GM23248 (cell line): ENCODE measurements at regions not wholly inside any gene's neighbourhood (a gene's known extent, or its start where the extent isn't known, plus 50 kb on each side); places are given as distances from the start of the nearest gene placed in this dataset.
A peak's percentile ranks its signal among the peaks of the same experiment; 100 is the strongest.

Experiments
- DNase-seq: peaks from one replicate; pipeline ENCODE4 v3.0.0-alpha.2; 2015
- H2AFZ ChIP-seq: fragments of 200-600 bp; sonication (generic); 2 replicates; pipeline ENCODE4 v1.6.1; 2016; ENCODE audit warnings: antibody characterized with exemption
- H3F3A ChIP-seq: fragments of 200-600 bp; sonication (generic); 2 replicates; pipeline ENCODE4 v1.6.1; 2016; ENCODE audit warnings: mild to moderate bottlenecking, antibody characterized with exemption, mixed run types; ENCODE audit not compliant: insufficient read depth
- H3K27ac ChIP-seq: fragments of 200-600 bp; sonication (generic); 2 replicates; pipeline ENCODE4 v1.5.1; 2016; ENCODE audit warnings: mild to moderate bottlenecking
- H3K27me3 ChIP-seq: fragments of 200-600 bp; sonication (generic); replicated peaks from 2 replicates; pipeline ENCODE4 v1.6.1; 2016; ENCODE audit warnings: mild to moderate bottlenecking; ENCODE audit not compliant: insufficient read depth
- H3K36me3 ChIP-seq: fragments of 200-600 bp; sonication (generic); 2 replicates; pipeline ENCODE4 v1.6.1; 2016; ENCODE audit warnings: low read depth, mild to moderate bottlenecking
- H3K4me1 ChIP-seq: fragments of 200-600 bp; sonication (generic); 2 replicates; pipeline ENCODE4 v1.6.1; 2016; ENCODE audit warnings: mild to moderate bottlenecking; ENCODE audit not compliant: insufficient read depth
- H3K4me2 ChIP-seq: fragments of 200-600 bp; sonication (generic); one replicate; pipeline ENCODE4 v1.6.1; 2016; ENCODE audit warnings: mild to moderate bottlenecking; ENCODE audit not compliant: unreplicated experiment
- H3K4me3 ChIP-seq: fragments of 200-600 bp; sonication (generic); 2 replicates; pipeline ENCODE4 v1.5.1; 2016; ENCODE audit warnings: mild to moderate bottlenecking
- H3K79me2 ChIP-seq: fragments of 200-600 bp; sonication (generic); 2 replicates; pipeline ENCODE4 v1.6.1; 2016; ENCODE audit warnings: mild to moderate bottlenecking; ENCODE audit not compliant: insufficient read depth
- H3K9ac ChIP-seq: fragments of 200-600 bp; sonication (generic); 2 replicates; pipeline ENCODE4 v1.6.1; 2016; ENCODE audit warnings: mild to moderate bottlenecking
- H3K9me2 ChIP-seq: fragments of 200-600 bp; sonication (generic); 2 replicates; pipeline ENCODE4 v1.6.1; 2016; ENCODE audit warnings: mixed run types, mild to moderate bottlenecking, moderate library complexity; ENCODE audit not compliant: insufficient read depth
- H3K9me3 ChIP-seq: fragments of 200-600 bp; sonication (generic); one replicate; pipeline ENCODE4 v1.6.1; 2017; ENCODE audit warnings: low read depth
- H4K20me1 ChIP-seq: fragments of 200-600 bp; sonication (generic); 2 replicates; pipeline ENCODE4 v1.6.0; 2016; ENCODE audit not compliant: insufficient read depth
- EZH2 ChIP-seq: fragments of 200-600 bp; sonication (generic); IDR thresholded peaks from 2 replicates; pipeline ENCODE4 v1.6.1; 2018; ENCODE audit warnings: antibody characterized with exemption, mild to moderate bottlenecking; ENCODE audit not compliant: insufficient read depth, poor library complexity, severe bottlenecking
- EZH2phosphoT487 ChIP-seq: fragments of 200-600 bp; sonication (generic); IDR thresholded peaks from 2 replicates; pipeline ENCODE4 v1.6.1; 2018; ENCODE audit warnings: antibody characterized with exemption, moderate library complexity, mild to moderate bottlenecking, low read depth; ENCODE audit not compliant: insufficient read depth
- WGBS, 2 experiments: methylation state at CpG; one replicate each; pipeline ENCODE4 v1.1.6; 2015 to 2017; ENCODE audit warnings: low lambda C conversion rate in 2 of 2, low coverage in 1 of 2; ENCODE audit errors: missing lambda C conversion rate in 2 of 2; 5-methylcytosine and 5-hydroxymethylcytosine counted together
- in situ Hi-C: fragments of 300-500 bp; cut with MboI; formaldehyde crosslinking; loops from 2 replicates; pipeline ENCODE4 v1.15.0; 2020

GRCh38 chr2:146523196-146523595, 1321.6 kb upstream of the ACVR2A start:
- no peaks in the 10 kb centered on the region for H3K36me3 ChIP-seq
- H3K4me1 ChIP-seq = no peaks in the 10 kb centered on the region
- TF ChIP-seq EZH2phosphoT487 = no peak
- H3F3A ChIP-seq = no peaks in the 10 kb centered on the region
- no peaks in the 10 kb centered on the region for H3K79me2 ChIP-seq
- peak; percentile 60 for DNase-seq
- H3K4me3 ChIP-seq = no peak overlapping the region
- H3K27me3 ChIP-seq = no peaks in the 10 kb centered on the region
- H4K20me1 ChIP-seq = no peaks in the 10 kb centered on the region
- 27 to 38% methylated on average over 1 of the region's 1 CpG for WGBS, 2 experiments
- H3K9ac ChIP-seq = no peak overlapping the region
- no peaks in the 10 kb centered on the region for H3K9me2 ChIP-seq
- no peak overlapping the region for H2AFZ ChIP-seq
- H3K9me3 ChIP-seq = no peaks in the 10 kb centered on the region
- in situ Hi-C loops = no loop called here
- H3K27ac ChIP-seq = no peak overlapping the region
- H3K4me2 ChIP-seq = no peak overlapping the region

DNA sequence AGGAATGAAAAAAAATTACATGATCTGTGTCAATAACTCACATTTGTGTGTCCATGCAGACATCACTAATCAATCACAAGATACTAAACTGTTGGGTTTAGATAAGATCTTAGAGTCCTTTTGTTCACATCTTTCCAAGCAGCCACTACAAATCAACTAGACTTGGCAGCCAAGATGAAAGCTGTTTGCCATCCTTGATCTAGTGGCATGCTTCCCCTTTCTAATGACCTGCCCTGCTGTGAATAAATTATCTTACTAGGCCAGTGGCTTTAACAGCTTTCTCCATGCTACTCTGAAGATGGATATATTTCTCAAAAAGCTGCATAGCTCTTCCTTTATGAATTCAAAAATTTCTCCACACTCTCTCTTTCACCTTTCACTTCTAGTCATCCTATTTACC, 1338.0 kb upstream of the ACVR2A start:
- no peak for TF ChIP-seq EZH2phosphoT487
- Histone ChIP-seq H4K20me1 (no peaks in the 10 kb centered on the region), H3K9ac (no peak overlapping the region), H3K4me1 (no peaks in the 10 kb centered on the region), H3F3A (no peaks in the 10 kb centered on the region), H3K36me3 (no peaks in the 10 kb centered on the region), H3K27me3 (no peaks in the 10 kb centered on the region), H3K9me2 (no peaks in the 10 kb centered on the region), H3K9me3 (no peaks in the 10 kb centered on the region), H3K79me2 (no peaks in the 10 kb centered on the region), H3K4me2 (no peak overlapping the region), H3K4me3 (no peak overlapping the region), H3K27ac (no peak overlapping the region), H2AFZ (no peak overlapping the region)
- DNase-seq = no peak
- in situ Hi-C loops = no loop called here

- Histone ChIP-seq H2AFZ (no peak overlapping the region), H3K9me2 (no peaks in the 10 kb centered on the region), H3K9me3 (no peaks in the 10 kb centered on the region), H4K20me1 (no peaks in the 10 kb centered on the region), H3K27me3 (no peaks in the 10 kb centered on the region), H3K4me1 (no peaks in the 10 kb centered on the region), H3K9ac (no peak overlapping the region), H3K79me2 (no peaks in the 10 kb centered on the region), H3K4me3 (no peak overlapping the region), H3K27ac (no peak overlapping the region), H3K4me2 (no peak overlapping the region), H3F3A (no peaks in the 10 kb centered on the region), H3K36me3 (no peaks in the 10 kb centered on the region)
- TF ChIP-seq EZH2phosphoT487 (no peak), EZH2 (no peak)
- DNase-seq = no peak
- 64 to 66% methylated on average over 1 of the region's 1 CpG for WGBS, 2 experiments
- in situ Hi-C loops = no loop called here
Observed at GRCh38 chr2:146503366-146503765, 1341.5 kb upstream of the ACVR2A start.

GRCh38 chr2:146496248-146496647, 1348.6 kb upstream of the ACVR2A start:
- no peak overlapping the region for H3K4me2 ChIP-seq
- no peaks in the 10 kb centered on the region for H4K20me1 ChIP-seq
- H2AFZ ChIP-seq = no peak overlapping the region
- no peak overlapping the region for H3K4me3 ChIP-seq
- TF ChIP-seq EZH2 = no peak
- no peak for TF ChIP-seq EZH2phosphoT487
- no peaks in the 10 kb centered on the region for H3K4me1 ChIP-seq
- in situ Hi-C loops = no loop called here
- H3K79me2 ChIP-seq = no peaks in the 10 kb centered on the region
- no peaks in the 10 kb centered on the region for H3K27me3 ChIP-seq
- H3K9ac ChIP-seq = no peak overlapping the region
- WGBS, 2 experiments = 80 to 83% methylated on average over 1 of the region's 1 CpG
- no peaks in the 10 kb centered on the region for H3K36me3 ChIP-seq
- no peaks in the 10 kb centered on the region for H3K9me3 ChIP-seq
- no peaks in the 10 kb centered on the region for H3F3A ChIP-seq
- no peak for DNase-seq
- no peak overlapping the region for H3K27ac ChIP-seq
- H3K9me2 ChIP-seq = no peaks in the 10 kb centered on the region

GRCh38 chr2:146489386-146489785, 1355.4 kb upstream of the ACVR2A start:
- no peak overlapping the region for H2AFZ ChIP-seq
- H3F3A ChIP-seq = no peaks in the 10 kb centered on the region
- in situ Hi-C loops = no loop called here
- no peaks in the 10 kb centered on the region for H3K36me3 ChIP-seq
- no peak overlapping the region for H3K9ac ChIP-seq
- no peak for TF ChIP-seq EZH2phosphoT487
- no peak for TF ChIP-seq EZH2
- no peaks in the 10 kb centered on the region for H3K9me3 ChIP-seq
- H3K79me2 ChIP-seq = no peaks in the 10 kb centered on the region
- peak; percentile 7 for DNase-seq
- H3K4me2 ChIP-seq = no peak overlapping the region
- no peaks in the 10 kb centered on the region for H3K27me3 ChIP-seq
- H3K4me1 ChIP-seq = no peaks in the 10 kb centered on the region
- no peaks in the 10 kb centered on the region for H3K9me2 ChIP-seq
- 81 to 93% methylated on average over 1 of the region's 1 CpG for WGBS, 2 experiments
- no peak overlapping the region for H3K4me3 ChIP-seq
- no peak overlapping the region for H3K27ac ChIP-seq
- no peaks in the 10 kb centered on the region for H4K20me1 ChIP-seq
